RWPE2 (cell line): ENCODE measurements at regions not wholly inside any gene's neighbourhood (a gene's known extent, or its start where the extent isn't known, plus 50 kb on each side); places are given as distances from the start of the nearest gene placed in this dataset.

Experiments
- ATAC-seq: fragments of 200-7000 bp; cut with Tn5 transposase; 3 replicates; pipeline ENCODE4 v1.9.1; 2021; ENCODE audit warnings: low read depth
- DNase-seq: peaks from one replicate; pipeline ENCODE4 v3.0.0-alpha.2; 2020; ENCODE audit warnings: low spot score
- H3K27ac ChIP-seq: fragments of 450-650 bp; 2 replicates; pipeline ENCODE4 v1.5.1; 2017; ENCODE audit warnings: mild to moderate bottlenecking; ENCODE audit not compliant: poor library complexity, severe bottlenecking
- H3K27me3 ChIP-seq: fragments of 250-450 bp; sonication (Bioruptor Pico); 2 replicates; pipeline ENCODE4 v1.5.1; 2021; ENCODE audit warnings: mild to moderate bottlenecking, moderate library complexity; ENCODE audit not compliant: insufficient read depth, poor library complexity, severe bottlenecking
- H3K36me3 ChIP-seq: fragments of 250-450 bp; sonication (Bioruptor Pico); 2 replicates; pipeline ENCODE4 v1.5.1; 2020; ENCODE audit warnings: low read depth, mild to moderate bottlenecking, moderate library complexity
- H3K4me1 ChIP-seq: fragments of 250-450 bp; sonication (Bioruptor Pico); 2 replicates; pipeline ENCODE4 v1.5.1; 2021; ENCODE audit warnings: mild to moderate bottlenecking, moderate library complexity; ENCODE audit not compliant: insufficient read depth, poor library complexity, severe bottlenecking
- H3K4me3 ChIP-seq: fragments of 250-450 bp; sonication (Bioruptor Pico); 2 replicates; pipeline ENCODE4 v1.5.1; 2021; ENCODE audit warnings: mild to moderate bottlenecking, moderate library complexity; ENCODE audit not compliant: severe bottlenecking
- H3K9me3 ChIP-seq: fragments of 250-450 bp; sonication (Bioruptor Pico); 2 replicates; pipeline ENCODE4 v1.5.1; 2021; ENCODE audit warnings: mild to moderate bottlenecking, moderate library complexity; ENCODE audit not compliant: severe bottlenecking
- TF ChIP-seq, protein P1 (sequence below): fragments of 450-650 bp; IDR thresholded peaks from one replicate; pipeline ENCODE4 v1.5.1; 2017; ENCODE audit warnings: mild to moderate bottlenecking, moderate library complexity; ENCODE audit not compliant: poor library complexity, severe bottlenecking

DNA sequence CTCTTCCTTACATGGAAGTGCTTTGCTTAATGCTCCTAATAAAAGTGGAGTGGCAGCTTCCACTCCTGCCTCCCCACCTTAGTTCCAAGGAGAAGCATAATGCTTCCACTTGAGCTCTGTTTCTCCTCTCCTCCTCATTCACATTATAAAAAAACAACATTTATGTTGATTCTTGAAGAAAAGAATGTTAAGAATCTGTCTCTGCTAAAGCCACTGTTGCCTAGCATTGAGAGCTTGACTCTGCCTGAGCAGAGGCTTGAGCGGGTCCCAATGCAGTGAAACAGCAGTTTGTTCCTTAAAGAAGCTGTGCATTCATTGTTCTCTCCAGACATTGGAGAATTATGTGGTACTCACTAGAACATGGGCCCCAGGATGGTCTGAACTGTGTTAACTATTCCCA lies 101.5 kb upstream of the GHR start:
- Histone ChIP-seq H3K4me3 (no peak overlapping the region), H3K27me3 (no peaks in the 10 kb centered on the region), H3K36me3 (no peaks in the 10 kb centered on the region), H3K27ac (no peak overlapping the region), H3K4me1 (no peaks in the 10 kb centered on the region), H3K9me3 (peaks cover 9% of the 10 kb centered on the region)
- DNase-seq: no peak
- TF ChIP-seq, protein P1, sequence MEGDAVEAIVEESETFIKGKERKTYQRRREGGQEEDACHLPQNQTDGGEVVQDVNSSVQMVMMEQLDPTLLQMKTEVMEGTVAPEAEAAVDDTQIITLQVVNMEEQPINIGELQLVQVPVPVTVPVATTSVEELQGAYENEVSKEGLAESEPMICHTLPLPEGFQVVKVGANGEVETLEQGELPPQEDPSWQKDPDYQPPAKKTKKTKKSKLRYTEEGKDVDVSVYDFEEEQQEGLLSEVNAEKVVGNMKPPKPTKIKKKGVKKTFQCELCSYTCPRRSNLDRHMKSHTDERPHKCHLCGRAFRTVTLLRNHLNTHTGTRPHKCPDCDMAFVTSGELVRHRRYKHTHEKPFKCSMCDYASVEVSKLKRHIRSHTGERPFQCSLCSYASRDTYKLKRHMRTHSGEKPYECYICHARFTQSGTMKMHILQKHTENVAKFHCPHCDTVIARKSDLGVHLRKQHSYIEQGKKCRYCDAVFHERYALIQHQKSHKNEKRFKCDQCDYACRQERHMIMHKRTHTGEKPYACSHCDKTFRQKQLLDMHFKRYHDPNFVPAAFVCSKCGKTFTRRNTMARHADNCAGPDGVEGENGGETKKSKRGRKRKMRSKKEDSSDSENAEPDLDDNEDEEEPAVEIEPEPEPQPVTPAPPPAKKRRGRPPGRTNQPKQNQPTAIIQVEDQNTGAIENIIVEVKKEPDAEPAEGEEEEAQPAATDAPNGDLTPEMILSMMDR: no peak
- ATAC-seq: no peak

DNA sequence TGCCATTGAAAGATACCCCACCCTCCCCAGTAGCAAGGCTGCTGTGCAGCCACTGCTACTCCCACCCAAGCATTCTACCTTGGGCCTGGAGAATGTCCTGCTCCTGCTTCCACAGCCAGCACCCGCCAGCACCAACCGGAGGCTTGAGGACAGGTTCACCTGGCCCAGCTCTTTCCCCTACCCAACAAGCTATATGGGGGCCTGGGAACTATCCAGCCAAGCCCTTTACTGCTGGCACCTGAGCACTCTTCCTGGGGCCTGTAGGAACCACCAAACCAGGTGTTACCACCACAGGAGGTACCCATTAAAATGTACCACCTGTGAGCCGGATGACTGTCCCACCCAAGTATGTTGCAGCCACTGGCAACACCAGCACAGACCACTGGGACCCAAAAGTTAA lies 86.1 kb upstream of the GHR start:
- no peak for ATAC-seq
- DNase-seq: no peak

DNA sequence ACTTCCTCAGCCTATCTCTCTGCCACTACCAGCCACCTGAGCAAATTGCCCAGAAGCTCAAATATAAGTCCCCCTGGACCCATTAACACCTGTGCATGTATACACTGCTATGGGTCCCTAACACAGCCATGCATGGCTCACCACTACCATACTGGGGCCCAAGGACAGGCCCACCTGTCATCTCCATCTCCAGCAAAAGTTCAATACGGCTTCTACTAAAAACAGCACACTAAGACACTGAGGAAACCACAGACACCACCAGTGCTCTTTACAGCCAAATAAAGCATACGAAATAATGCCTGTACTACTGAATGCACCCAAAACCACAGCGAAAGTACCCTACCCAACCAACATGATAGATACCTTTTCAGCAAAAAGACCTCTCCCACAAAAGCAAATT lies 85.6 kb upstream of the GHR start:
- TF ChIP-seq, protein P1: no peak
- Histone ChIP-seq H3K27ac (no peak overlapping the region), H3K27me3 (peaks cover 7% of the 10 kb centered on the region), H3K36me3 (no peaks in the 10 kb centered on the region), H3K4me3 (no peak overlapping the region), H3K9me3 (no peaks in the 10 kb centered on the region), H3K4me1 (no peaks in the 10 kb centered on the region)
- ATAC-seq: no peak
- DNase-seq: no peak

More for the DNA sequence above, 86.1 kb upstream of the GHR start:
- Histone ChIP-seq H3K27me3 (peaks cover 10% of the 10 kb centered on the region), H3K9me3 (no peaks in the 10 kb centered on the region), H3K27ac (no peak overlapping the region), H3K4me1 (no peaks in the 10 kb centered on the region), H3K36me3 (no peaks in the 10 kb centered on the region), H3K4me3 (no peak overlapping the region)
- TF ChIP-seq, protein P1: no peak

DNA sequence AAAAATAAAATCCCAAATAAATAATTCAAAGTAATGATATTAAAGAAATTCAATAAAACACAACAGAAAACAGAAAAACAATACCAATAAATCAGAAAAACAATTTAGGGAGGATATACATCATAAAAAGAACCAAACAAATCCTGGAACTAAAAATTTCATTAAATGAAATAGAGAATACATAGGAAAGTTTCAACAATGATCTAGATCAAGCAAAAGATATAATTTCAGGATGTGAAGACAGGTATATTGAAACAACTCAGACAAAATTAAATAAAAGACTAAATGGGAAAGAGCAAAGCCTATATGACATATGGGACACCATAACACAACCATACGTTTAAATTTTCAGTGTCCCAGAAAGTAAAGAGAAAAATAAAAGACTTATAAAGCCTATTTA lies 85.1 kb upstream of the GHR start:
- H3K27ac ChIP-seq: no peak overlapping the region
- H3K36me3 ChIP-seq: no peaks in the 10 kb centered on the region
- ATAC-seq: no peak
- H3K27me3 ChIP-seq: peaks cover 4% of the 10 kb centered on the region
- no peak for DNase-seq
- H3K4me1 ChIP-seq: no peaks in the 10 kb centered on the region
- no peaks in the 10 kb centered on the region for H3K9me3 ChIP-seq
- no peak overlapping the region for H3K4me3 ChIP-seq
- TF ChIP-seq, protein P1: no peak

DNA sequence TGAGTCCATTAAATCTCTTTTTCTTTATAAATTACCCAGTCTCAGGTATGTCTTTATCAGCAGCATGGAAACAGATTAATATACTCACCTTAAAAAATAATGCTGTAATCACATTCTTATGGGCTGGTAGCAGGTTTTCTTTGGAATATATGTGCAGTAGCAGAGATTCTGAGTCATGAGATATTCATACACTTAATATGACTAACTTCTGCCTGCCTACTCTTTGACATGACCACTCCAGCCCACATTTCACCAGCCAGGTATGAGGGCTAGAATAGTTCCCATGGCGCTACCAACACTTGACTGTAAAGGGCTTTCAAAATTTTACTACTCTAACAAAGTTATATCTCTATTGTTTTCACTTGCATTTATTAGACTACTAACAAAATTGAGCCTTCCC lies 74.1 kb upstream of the GHR start:
- no peaks in the 10 kb centered on the region for H3K4me1 ChIP-seq
- peak; percentile 73; the same call in 2 of the 3 replicates for ATAC-seq
- no peaks in the 10 kb centered on the region for H3K9me3 ChIP-seq
- no peak overlapping the region for H3K4me3 ChIP-seq
- TF ChIP-seq, protein P1: no peak
- no peak overlapping the region for H3K27ac ChIP-seq
- DNase-seq: no peak
- no peaks in the 10 kb centered on the region for H3K27me3 ChIP-seq
- no peaks in the 10 kb centered on the region for H3K36me3 ChIP-seq
